Body of pancreas (tissue), 4 donors: ENCODE measurements at regions not wholly inside any gene's neighbourhood (a gene's known extent, or its start where the extent isn't known, plus 50 kb on each side); places are given as distances from the start of the nearest gene placed in this dataset.

Experiments
- CTCF ChIP-seq, 7 experiments: fragments of 450-650 bp in 4 of 7; fragments of 200-600 bp in 3 of 7; sonication (generic) in 3 of 7; IDR thresholded peaks; one replicate each; pipeline ENCODE4 v1.5.1; 2016 to 2019; ENCODE audit warnings: antibody characterized with exemption in 7 of 7
- POLR2A ChIP-seq, 3 donors: fragments of 450-650 bp; IDR thresholded peaks; one replicate each; pipeline ENCODE4 v1.6.1; 2016; ENCODE audit warnings: antibody characterized with exemption in 3 of 3, mild to moderate bottlenecking in 2 of 3

DNA sequence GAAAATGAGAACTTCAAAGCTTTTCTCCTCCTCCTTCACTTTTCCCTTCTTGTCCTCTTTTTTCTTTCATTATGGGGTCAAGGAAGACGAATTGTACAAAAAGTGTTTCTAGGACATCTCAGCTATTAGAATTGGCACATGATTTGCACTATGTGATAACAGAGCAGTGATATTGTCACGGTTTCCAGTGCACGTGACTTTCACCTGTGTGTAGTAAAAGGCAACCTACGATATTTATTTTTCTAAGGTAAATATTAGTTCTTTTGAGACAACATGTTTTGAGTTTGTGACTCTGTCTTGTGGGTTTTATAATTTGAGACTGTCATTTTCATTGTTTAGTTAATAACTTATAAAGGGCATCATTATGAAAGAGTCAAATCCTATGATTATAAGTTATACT, 213.1 kb downstream of the PSAT1 start:
- no peak for TF ChIP-seq CTCF (IDR thresholded peaks at IDR 0.05)
- no peak for TF ChIP-seq POLR2A (IDR thresholded peaks at IDR 0.05)
